Panc1 (cell line): ENCODE measurements at regions not wholly inside any gene's neighbourhood (a gene's known extent, or its start where the extent isn't known, plus 50 kb on each side); places are given as distances from the start of the nearest gene placed in this dataset.
"Not testable (repeated sequence)": the region's sequence is repeated elsewhere in the genome, so short reads cannot be mapped to it uniquely, and the experiment has no call there.

Source experiments
- ATAC-seq: fragments of 200-7000 bp; cut with Tn5 transposase; 2 replicates; pipeline ENCODE4 v1.9.1; 2020; ENCODE audit warnings: mild to moderate bottlenecking, moderate library complexity
- BruUV-seq: library from RNA; stranded (reverse); fragments of 400-500 nt; replicated peaks from 2 replicates; lab custom pipeline; 2021; lab: Mats Ljungman, UMichigan
- CTCF ChIA-PET: fragments of 300-600 bp; sonication (Branson Sonifier 250); formaldehyde crosslinking; loops from one replicate; lab custom pipeline; 2022; ENCODE audit warnings: antibody characterized with exemption; lab: Charles Lee
- POLR2A ChIA-PET: fragments of 300-600 bp; sonication (Branson Sonifier 250); formaldehyde crosslinking; loops from one replicate; lab custom pipeline; 2022; ENCODE audit warnings: antibody characterized with exemption; lab: Charles Lee
- DNase-seq: peaks from one replicate; pipeline ENCODE4 v3.0.0-alpha.2; 2010; ENCODE audit warnings: low read depth, low spot score
- H3K27ac ChIP-seq: 2 replicates; pipeline ENCODE4 v1.5.1; 2011; ENCODE audit warnings: mild to moderate bottlenecking, low read length, inconsistent platforms
- H3K27me3 ChIP-seq: fragments of 200-500 bp; sonication (Bioruptor generic); 2 replicates; pipeline ENCODE4 v1.6.0; 2014; ENCODE audit warnings: low read length, inconsistent platforms; ENCODE audit not compliant: control insufficient read depth, insufficient read depth
- H3K36me3 ChIP-seq: fragments of 200-500 bp; sonication (Bioruptor generic); 2 replicates; pipeline ENCODE4 v1.5.1; 2014; ENCODE audit warnings: inconsistent platforms, mild to moderate bottlenecking, low read length, moderate library complexity; ENCODE audit not compliant: control insufficient read depth, insufficient read depth
- H3K4me1 ChIP-seq: 2 replicates; pipeline ENCODE4 v1.5.1; 2011; ENCODE audit warnings: inconsistent platforms, mild to moderate bottlenecking, low read length, moderate library complexity; ENCODE audit not compliant: control insufficient read depth, insufficient read depth
- H3K4me3 ChIP-seq, 2 experiments: 2 replicates each; pipeline ENCODE4 v1.5.1; 2011 to 2012; ENCODE audit warnings: low read depth in 2 of 2, low read length in 2 of 2, mild to moderate bottlenecking in 2 of 2, inconsistent platforms in 1 of 2, moderate library complexity in 1 of 2
- H3K9me3 ChIP-seq: fragments of 200-500 bp; sonication (Bioruptor generic); 2 replicates; pipeline ENCODE4 v1.5.1; 2014; ENCODE audit warnings: low read depth, mild to moderate bottlenecking, inconsistent platforms, low read length, moderate library complexity; ENCODE audit not compliant: control insufficient read depth, insufficient read depth
- POLR2AphosphoS5 ChIP-seq: IDR thresholded peaks from 2 replicates; pipeline ENCODE4 v1.6.1; 2012; ENCODE audit warnings: mild to moderate bottlenecking, low read depth, low read length, moderate library complexity
- SIN3A ChIP-seq: IDR thresholded peaks from 2 replicates; pipeline ENCODE4 v1.6.1; 2012; ENCODE audit warnings: low read depth, mild to moderate bottlenecking, low read length, moderate library complexity, borderline replicate concordance; ENCODE audit not compliant: insufficient read depth
- TCF7L2 ChIP-seq: IDR thresholded peaks from 2 replicates; pipeline ENCODE4 v1.6.1; 2011; ENCODE audit warnings: mild to moderate bottlenecking, low read depth, low read length, inconsistent platforms
- in situ Hi-C: cut with HindIII; loops from 2 replicates; pipeline ENCODE4 v1.10.0; 2016; ENCODE audit warnings: low sequenced_read_pairs, low pct_unique_long_range_greater_than_20kb
- intact Hi-C: fragments of 100-400 bp; cut with micrococcal nuclease; formaldehyde crosslinking; loops from one replicate; pipeline ENCODE4 v1.10.0; 2022; ENCODE audit not compliant: unreplicated experiment
- TF ChIP-seq, protein P1 (sequence below): fragments of 450-650 bp; IDR thresholded peaks from 2 replicates; pipeline ENCODE4 v1.5.1; 2017; ENCODE audit warnings: mild to moderate bottlenecking
- TF ChIP-seq, protein P2 (sequence below), 2 experiments: IDR thresholded peaks; 2 replicates each; pipeline ENCODE4 v1.6.1; 2011 to 2012; ENCODE audit warnings: low read depth in 2 of 2, control low read depth in 1 of 2, low read length in 1 of 2, mild to moderate bottlenecking in 1 of 2, moderate library complexity in 1 of 2; ENCODE audit not compliant: insufficient read depth in 1 of 2

GRCh38 chr11:7186190-7186589 is 65.5 kb upstream of the SYT9 start:
- in situ Hi-C loops (no loop called here), intact Hi-C loops (no loop called here)
- no peak overlapping the region for H3K4me3 ChIP-seq
- TF ChIP-seq TCF7L2 (no peak), POLR2AphosphoS5 (no peak), SIN3A (no peak)
- TF ChIP-seq, protein P1, sequence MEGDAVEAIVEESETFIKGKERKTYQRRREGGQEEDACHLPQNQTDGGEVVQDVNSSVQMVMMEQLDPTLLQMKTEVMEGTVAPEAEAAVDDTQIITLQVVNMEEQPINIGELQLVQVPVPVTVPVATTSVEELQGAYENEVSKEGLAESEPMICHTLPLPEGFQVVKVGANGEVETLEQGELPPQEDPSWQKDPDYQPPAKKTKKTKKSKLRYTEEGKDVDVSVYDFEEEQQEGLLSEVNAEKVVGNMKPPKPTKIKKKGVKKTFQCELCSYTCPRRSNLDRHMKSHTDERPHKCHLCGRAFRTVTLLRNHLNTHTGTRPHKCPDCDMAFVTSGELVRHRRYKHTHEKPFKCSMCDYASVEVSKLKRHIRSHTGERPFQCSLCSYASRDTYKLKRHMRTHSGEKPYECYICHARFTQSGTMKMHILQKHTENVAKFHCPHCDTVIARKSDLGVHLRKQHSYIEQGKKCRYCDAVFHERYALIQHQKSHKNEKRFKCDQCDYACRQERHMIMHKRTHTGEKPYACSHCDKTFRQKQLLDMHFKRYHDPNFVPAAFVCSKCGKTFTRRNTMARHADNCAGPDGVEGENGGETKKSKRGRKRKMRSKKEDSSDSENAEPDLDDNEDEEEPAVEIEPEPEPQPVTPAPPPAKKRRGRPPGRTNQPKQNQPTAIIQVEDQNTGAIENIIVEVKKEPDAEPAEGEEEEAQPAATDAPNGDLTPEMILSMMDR: no peak
- TF ChIP-seq, protein P2, sequence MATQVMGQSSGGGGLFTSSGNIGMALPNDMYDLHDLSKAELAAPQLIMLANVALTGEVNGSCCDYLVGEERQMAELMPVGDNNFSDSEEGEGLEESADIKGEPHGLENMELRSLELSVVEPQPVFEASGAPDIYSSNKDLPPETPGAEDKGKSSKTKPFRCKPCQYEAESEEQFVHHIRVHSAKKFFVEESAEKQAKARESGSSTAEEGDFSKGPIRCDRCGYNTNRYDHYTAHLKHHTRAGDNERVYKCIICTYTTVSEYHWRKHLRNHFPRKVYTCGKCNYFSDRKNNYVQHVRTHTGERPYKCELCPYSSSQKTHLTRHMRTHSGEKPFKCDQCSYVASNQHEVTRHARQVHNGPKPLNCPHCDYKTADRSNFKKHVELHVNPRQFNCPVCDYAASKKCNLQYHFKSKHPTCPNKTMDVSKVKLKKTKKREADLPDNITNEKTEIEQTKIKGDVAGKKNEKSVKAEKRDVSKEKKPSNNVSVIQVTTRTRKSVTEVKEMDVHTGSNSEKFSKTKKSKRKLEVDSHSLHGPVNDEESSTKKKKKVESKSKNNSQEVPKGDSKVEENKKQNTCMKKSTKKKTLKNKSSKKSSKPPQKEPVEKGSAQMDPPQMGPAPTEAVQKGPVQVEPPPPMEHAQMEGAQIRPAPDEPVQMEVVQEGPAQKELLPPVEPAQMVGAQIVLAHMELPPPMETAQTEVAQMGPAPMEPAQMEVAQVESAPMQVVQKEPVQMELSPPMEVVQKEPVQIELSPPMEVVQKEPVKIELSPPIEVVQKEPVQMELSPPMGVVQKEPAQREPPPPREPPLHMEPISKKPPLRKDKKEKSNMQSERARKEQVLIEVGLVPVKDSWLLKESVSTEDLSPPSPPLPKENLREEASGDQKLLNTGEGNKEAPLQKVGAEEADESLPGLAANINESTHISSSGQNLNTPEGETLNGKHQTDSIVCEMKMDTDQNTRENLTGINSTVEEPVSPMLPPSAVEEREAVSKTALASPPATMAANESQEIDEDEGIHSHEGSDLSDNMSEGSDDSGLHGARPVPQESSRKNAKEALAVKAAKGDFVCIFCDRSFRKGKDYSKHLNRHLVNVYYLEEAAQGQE (IDR thresholded peaks at IDR 0.05; ENCODE audit: insufficient read depth in 1 of 2, low read depth in 2 of 2, low read length in 1 of 2): no peak
- H3K27ac ChIP-seq: no peak overlapping the region
- H3K27me3 ChIP-seq: no peaks in the 10 kb centered on the region
- ATAC-seq (no peak), DNase-seq (no peak)
- H3K4me1 ChIP-seq: no peaks in the 10 kb centered on the region
- no TSS peak for BruUV-seq
- H3K9me3 ChIP-seq: no peaks in the 10 kb centered on the region
- POLR2A ChIA-PET: no interaction called here
- no peaks in the 10 kb centered on the region for H3K36me3 ChIP-seq
- CTCF ChIA-PET: interaction anchor here (0.6 kb wide), 1 partner anchor 794 kb away, joined by 4 read pairs; no protein-coding TSS in a partner anchor

- BruUV-seq: no TSS peak
- intact Hi-C loops: no loop called here
- DNase-seq (no peak), ATAC-seq (no peak)
- POLR2A ChIA-PET: no interaction called here
- in situ Hi-C loops: no loop called here
- Histone ChIP-seq H3K4me3 (no peak overlapping the region), H3K9me3 (no peaks in the 10 kb centered on the region), H3K4me1 (no peaks in the 10 kb centered on the region), H3K27ac (no peak overlapping the region), H3K27me3 (no peaks in the 10 kb centered on the region), H3K36me3 (no peaks in the 10 kb centered on the region)
- no peak for TF ChIP-seq TCF7L2
- TF ChIP-seq, protein P1: no peak
- TF ChIP-seq, protein P2 (IDR thresholded peaks at IDR 0.05; ENCODE audit: insufficient read depth in 1 of 2, low read depth in 2 of 2, low read length in 1 of 2): no peak
- TF ChIP-seq SIN3A: no peak
- TF ChIP-seq POLR2AphosphoS5: no peak
- CTCF ChIA-PET: interaction anchor here (0.6 kb wide), 1 partner anchor 795 kb away, joined by 4 read pairs; no protein-coding TSS in a partner anchor
Observed at GRCh38 chr11:7186676-7187075, 65.0 kb upstream of the SYT9 start.

- in situ Hi-C loops: not testable (repeated sequence)
Observed at GRCh38 chr11:7192785-7193184, 58.9 kb upstream of the SYT9 start.

More at GRCh38 chr11:7192785-7193184, 58.9 kb upstream of the SYT9 start:
- H3K4me1 ChIP-seq, H3K9me3 ChIP-seq, ATAC-seq, H3K27me3 ChIP-seq, DNase-seq, intact Hi-C loops, H3K36me3 ChIP-seq, H3K27ac ChIP-seq, CTCF ChIA-PET, POLR2A ChIA-PET, BruUV-seq, H3K4me3 ChIP-seq: not testable (repeated sequence)
